ENCODE measurements at regions not wholly inside any gene's neighbourhood (a gene's known extent, or its start where the extent isn't known, plus 50 kb on each side); places are given as distances from the start of the nearest gene placed in this dataset.
"Not testable (repeated sequence)": the region's sequence is repeated elsewhere in the genome, so short reads cannot be mapped to it uniquely, and the experiment has no call there.

GRCh38 chr11:44361813-44362212 is 51.9 kb upstream of the ALX4 start:
- DNase-seq = peak; percentile 17

GRCh38 chr11:44363116-44363515 is 53.2 kb upstream of the ALX4 start:
- no peak for DNase-seq

DNA sequence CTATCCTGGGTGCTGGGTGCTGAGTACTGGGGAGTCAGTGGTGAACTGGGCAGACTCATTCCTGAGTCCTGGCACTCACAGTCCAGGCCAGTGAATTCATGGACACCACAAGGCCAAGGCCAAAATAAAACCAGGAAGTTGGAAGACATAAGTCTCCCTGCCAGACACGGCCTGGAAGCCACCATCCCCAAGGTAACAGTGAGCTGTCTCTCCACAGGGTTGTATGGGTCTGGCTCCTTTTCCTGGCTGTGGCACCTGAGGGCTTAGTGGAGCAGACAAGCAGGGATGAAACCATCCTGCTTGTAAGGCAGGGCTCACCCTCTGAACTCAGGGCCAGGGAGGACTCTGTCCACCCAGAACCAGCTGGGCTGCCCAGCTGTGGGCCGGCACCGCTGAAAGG is 54.7 kb upstream of the ALX4 start:
- no peak for DNase-seq

- DNase-seq = no peak
Observed at GRCh38 chr11:44365616-44366015, 55.7 kb upstream of the ALX4 start.

- no peak for DNase-seq
Observed at GRCh38 chr11:44366026-44366425, 56.1 kb upstream of the ALX4 start.

DNA sequence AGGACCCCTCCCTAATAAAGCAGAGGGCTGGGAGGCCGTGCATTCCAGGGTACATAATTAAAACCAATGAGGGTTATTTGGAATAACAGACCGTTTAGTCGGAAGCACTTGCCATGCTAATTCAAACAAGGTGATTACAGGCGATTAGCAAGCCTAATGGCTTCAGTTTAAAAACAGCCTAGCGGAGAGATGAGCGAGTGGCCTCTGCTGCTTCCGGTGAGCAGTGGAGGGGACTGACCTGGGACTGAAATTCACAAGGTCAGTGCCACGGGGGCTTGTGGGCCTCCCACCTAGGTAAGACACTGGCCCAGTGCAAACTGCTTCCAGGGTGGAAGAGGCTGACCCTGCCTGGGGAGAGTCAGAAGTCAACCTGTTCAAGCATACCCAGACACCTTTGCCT is 56.8 kb upstream of the ALX4 start:
- DNase-seq = no peak

DNA sequence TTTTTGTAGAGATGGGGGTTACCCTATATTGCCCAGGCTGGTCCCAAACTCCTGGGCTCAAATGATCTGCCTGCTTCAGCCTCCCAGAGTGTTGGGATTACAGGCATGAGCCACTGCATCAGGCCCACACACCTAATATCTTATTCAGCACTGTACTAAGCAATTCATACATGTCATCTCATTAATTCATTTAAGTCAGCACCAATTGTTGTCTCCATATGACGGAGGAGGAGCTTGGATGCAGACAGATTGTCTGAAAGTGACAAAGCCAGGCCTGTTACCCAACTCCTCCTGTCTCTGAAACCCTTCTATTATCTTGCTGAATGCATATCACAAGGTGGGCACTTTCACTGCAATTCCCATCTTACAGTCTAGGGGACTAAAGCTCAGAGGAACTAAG is 57.5 kb upstream of the ALX4 start:
- DNase-seq = no peak

- no peak for DNase-seq
Observed at GRCh38 chr11:44368886-44369285, 58.9 kb upstream of the ALX4 start.

- not testable (repeated sequence) for DNase-seq
Observed at GRCh38 chr11:44371042-44371441, 61.1 kb upstream of the ALX4 start.

DNA sequence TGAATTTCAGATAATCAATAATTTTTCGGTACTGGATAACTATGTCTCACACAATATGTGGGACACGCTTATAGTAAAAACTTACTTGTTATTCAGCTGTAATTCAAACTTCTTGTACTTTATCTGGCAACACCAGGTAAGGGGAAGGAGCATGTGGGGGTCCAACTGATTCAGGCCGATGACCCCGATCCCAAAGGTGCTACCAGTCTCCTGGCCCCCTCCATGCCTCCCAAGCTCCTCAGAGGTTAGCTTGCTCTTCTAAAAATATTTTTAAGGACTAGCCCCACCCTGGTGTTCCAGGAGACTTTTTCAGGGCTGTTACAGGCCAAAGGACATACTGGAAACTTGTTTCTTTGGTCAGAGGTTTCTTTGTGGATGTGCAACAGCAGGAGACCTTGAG is 61.8 kb upstream of the ALX4 start:
- DNase-seq = no peak

DNA sequence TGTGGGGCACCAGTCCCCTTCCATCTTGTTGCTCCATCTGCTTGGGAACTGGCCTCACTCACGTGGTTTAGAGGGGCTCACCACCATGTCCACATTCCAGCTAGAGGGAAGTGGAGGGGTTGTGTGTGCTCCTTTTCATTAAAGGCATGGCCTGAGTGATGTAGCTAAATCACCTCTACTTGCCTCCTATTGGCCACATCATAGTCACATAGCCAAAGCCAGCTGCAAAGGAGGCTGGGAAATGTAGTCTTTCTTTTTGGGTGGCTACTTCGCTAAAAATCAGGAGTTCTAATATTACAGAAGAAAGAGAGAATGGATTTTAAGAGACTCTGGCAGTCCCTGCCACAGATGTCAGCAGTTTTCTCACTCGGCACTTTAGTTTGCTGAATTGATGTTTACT is 63.0 kb upstream of the ALX4 start:
- no peak for DNase-seq

DNA sequence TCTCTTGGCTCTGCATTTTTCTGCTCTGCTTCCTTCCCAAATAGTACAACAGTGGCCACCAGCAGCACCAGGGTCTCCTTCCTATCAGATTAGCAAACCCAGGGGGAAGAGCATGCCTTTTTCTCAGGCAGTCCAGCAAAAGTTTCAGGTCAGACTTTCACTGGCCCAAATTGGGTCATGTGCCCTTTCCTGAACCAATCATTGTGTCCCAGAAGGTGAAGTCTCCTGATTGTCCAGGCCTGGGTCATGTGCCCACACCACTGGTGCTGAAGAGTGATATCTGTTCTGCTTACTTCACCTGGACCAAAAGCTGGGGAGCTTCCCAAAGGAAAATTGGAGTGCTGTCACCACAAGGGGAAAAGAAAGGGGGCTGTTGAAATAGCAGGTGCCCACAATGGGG is 64.1 kb upstream of the ALX4 start:
- no peak for DNase-seq

- DNase-seq = no peak
Observed at GRCh38 chr11:44376423-44376822, 66.5 kb upstream of the ALX4 start.

DNA sequence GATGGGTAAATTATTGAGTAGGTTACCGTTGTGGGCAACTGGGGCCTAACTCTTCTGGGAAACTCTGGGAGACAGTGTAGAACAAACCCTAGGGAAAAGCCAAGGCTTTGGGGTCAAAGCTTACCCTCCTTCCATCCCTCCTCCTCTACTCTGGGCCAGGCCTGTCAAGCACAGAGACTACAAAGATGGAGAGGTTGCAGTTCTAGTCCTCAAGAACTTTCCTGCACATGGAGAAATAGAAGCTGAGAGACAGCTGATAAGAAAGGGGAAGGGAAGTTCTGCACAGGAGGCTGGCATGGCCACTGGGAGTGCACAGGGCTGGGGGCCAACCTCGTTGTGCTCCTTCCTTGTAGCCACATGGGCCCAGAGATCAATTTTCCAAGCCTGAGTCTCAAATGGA is 67.2 kb upstream of the ALX4 start:
- DNase-seq = no peak

GRCh38 chr11:44377914-44378321 is 68.0 kb upstream of the ALX4 start:
- DNase-seq = no peak

DNA sequence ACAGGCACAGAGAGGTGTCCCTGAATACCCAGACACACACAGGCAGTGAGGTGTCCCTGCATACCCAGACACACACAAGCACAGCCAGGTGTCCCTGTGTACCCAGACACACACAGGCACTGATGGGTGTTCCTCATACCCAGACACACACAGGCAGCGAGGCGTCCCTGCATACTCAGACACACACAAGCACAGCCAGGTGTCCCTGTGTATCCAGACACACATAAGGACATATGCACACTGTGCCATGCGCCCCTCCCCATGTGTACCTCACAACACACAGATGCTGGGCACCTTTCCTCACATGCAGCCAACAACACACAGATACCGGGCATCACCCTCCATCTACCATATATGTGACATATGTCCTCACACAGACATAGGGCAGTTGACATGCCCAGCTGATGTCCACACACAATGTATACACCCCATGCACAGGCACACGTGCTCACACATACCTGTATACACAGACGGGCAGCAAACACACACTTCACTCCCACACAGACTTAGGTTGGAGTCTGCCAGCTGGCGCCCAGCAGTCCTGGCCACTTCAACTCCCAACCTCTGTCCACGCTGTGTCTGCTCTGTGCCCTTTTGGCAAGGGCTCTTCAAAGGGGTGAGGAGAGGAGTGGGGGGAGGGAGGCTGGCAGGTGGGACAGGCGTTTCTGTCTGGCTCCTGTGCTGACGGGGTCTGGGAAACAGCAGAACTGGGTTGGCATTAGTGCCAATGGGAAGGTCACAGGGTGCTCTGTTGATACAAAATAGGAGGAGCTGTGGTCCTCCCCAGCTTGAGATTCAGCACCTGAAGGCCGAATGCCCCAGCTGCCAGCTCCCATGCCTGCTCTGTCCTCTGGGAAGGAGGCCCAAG is 69.4 kb upstream of the ALX4 start:
- DNase-seq = no peak

GRCh38 chr11:44380009-44380313 is 70.0 kb upstream of the ALX4 start:
- DNase-seq = no peak

- DNase-seq = no peak
Observed at GRCh38 chr11:44380820-44381219, 70.9 kb upstream of the ALX4 start.

DNA sequence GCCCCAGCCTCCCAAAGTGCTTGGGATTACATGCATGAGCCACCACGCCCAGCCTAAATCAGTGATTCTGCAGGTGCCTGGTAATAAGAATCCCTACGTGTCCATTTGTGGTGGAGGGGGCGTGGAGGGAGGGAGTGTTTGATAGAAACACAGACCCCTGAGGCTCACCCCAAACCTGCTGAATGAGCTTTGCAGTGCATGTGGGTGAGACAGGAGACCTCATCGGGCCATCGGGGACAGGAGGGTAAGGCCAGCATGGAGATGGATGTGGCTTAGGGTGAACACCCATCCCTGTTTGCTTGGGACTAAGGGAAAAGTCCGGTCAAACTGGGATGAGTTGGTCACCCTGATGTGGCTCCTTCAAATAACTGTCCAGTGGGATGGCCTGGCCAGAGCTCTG is 71.3 kb upstream of the ALX4 start:
- DNase-seq = no peak

GRCh38 chr11:44382118-44382517 is 72.2 kb upstream of the ALX4 start:
- no peak for DNase-seq

GRCh38 chr11:44382656-44383240 is 72.8 kb upstream of the ALX4 start:
- no peak for DNase-seq

DNA sequence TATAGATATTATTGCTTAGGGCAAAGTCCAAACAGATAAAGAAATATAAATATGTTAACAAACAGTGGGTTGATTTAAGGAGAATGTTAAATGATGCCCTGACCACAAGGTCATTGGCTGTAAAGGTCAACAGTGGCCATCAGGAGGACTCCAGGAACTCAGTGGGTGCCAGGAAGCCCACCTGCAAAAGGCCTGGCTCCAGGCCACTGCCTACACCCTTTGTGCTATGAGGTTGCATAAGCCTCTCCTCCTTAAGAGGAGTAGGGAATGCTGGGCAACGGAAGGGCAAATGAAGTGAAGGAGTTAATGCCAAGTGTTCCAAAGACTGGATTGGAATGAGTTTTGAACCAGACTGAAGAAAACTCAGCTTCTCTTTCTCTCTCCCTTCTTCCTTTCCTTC is 73.3 kb upstream of the ALX4 start:
- DNase-seq = no peak

GRCh38 chr11:44387415-44387814 is 77.5 kb upstream of the ALX4 start:
- no peak for DNase-seq

- DNase-seq = no peak
Observed at GRCh38 chr11:44387825-44388224, 77.9 kb upstream of the ALX4 start.
